Suprapubic skin (tissue), 3 donors: ENCODE measurements at regions not wholly inside any gene's neighbourhood (a gene's known extent, or its start where the extent isn't known, plus 50 kb on each side); places are given as distances from the start of the nearest gene placed in this dataset.

Experiments used
- CTCF ChIP-seq, 2 donors: fragments of 200-600 bp in 1 of 2; fragments of 450-650 bp in 1 of 2; sonication (generic) in 1 of 2; IDR thresholded peaks; one replicate each; pipeline ENCODE4 v1.5.1; 2016 to 2019; ENCODE audit warnings: antibody characterized with exemption in 2 of 2, mild to moderate bottlenecking in 1 of 2, moderate library complexity in 1 of 2
- EP300 ChIP-seq: sonication (generic); formaldehyde crosslinking; IDR thresholded peaks from one replicate; pipeline ENCODE4 v1.6.1; 2017; ENCODE audit warnings: antibody characterized with exemption
- POLR2A ChIP-seq, 2 donors: fragments of 450-650 bp; IDR thresholded peaks; one replicate each; pipeline ENCODE4 v1.6.1; 2017; ENCODE audit warnings: antibody characterized with exemption in 2 of 2, mild to moderate bottlenecking in 2 of 2, moderate library complexity in 2 of 2

GRCh38 chr9:80976403-80976802, 712.9 kb downstream of the TLE1 start:
- no peak for TF ChIP-seq CTCF (IDR thresholded peaks at IDR 0.05)
- no peak for TF ChIP-seq POLR2A (IDR thresholded peaks at IDR 0.05)
- TF ChIP-seq EP300 = no peak
